ENCODE measurements at regions not wholly inside any gene's neighbourhood (a gene's known extent, or its start where the extent isn't known, plus 50 kb on each side); places are given as distances from the start of the nearest gene placed in this dataset.

GRCh38 chr9:13487071-13487470 lies 207.6 kb upstream of the MPDZ start:
- H3K9me3 ChIP-seq (ENCODE audit: control insufficient read depth in 4 of 4, low read length in 3 of 4), result no peaks in the 10 kb centered on the region

DNA sequence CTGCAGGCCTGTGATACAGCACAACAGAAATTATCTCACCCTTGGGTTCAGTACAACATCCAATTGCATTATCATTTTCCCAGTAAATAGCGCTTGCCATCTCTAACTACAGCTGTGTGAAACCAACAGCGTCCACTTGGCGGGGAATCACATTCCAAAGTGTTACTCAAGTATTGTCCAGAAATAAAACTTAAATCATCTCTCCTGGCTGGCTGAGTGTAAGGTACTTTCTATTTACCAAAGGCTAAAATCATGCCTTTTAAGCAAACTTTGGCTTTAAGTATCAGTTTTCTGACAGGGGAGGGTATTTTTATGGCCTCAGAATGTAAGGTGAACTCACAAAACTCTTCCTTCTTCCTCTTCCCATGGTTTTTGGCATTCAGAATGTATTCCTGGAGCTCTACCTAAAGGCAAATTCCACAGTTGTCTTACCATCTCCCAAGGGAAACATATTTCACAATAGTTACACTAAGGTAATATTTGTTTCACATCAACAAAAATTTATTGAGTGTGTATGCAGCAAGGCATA lies 205.6 kb upstream of the MPDZ start:
- 84% methylated on average over 3 of the region's 3 CpGs for WGBS

More at GRCh38 chr9:13487071-13487470, 207.6 kb upstream of the MPDZ start:
- H3K9ac ChIP-seq (ENCODE audit: low read depth in 1 of 2, low read length in 2 of 2), result no peak overlapping the region
- no peak for TF ChIP-seq SP1 (IDR thresholded peaks at IDR 0.05)
- no peak for TF ChIP-seq EGR1 (IDR thresholded peaks at IDR 0.05; ENCODE audit: low read depth in 2 of 2)
- TF ChIP-seq, protein P1, sequence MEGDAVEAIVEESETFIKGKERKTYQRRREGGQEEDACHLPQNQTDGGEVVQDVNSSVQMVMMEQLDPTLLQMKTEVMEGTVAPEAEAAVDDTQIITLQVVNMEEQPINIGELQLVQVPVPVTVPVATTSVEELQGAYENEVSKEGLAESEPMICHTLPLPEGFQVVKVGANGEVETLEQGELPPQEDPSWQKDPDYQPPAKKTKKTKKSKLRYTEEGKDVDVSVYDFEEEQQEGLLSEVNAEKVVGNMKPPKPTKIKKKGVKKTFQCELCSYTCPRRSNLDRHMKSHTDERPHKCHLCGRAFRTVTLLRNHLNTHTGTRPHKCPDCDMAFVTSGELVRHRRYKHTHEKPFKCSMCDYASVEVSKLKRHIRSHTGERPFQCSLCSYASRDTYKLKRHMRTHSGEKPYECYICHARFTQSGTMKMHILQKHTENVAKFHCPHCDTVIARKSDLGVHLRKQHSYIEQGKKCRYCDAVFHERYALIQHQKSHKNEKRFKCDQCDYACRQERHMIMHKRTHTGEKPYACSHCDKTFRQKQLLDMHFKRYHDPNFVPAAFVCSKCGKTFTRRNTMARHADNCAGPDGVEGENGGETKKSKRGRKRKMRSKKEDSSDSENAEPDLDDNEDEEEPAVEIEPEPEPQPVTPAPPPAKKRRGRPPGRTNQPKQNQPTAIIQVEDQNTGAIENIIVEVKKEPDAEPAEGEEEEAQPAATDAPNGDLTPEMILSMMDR (IDR thresholded peaks at IDR 0.05; ENCODE audit: low read depth, low read length, missing input control), result no peak
- no peak for TF ChIP-seq FOXA2 (IDR thresholded peaks at IDR 0.05)
- TF ChIP-seq, protein P2, sequence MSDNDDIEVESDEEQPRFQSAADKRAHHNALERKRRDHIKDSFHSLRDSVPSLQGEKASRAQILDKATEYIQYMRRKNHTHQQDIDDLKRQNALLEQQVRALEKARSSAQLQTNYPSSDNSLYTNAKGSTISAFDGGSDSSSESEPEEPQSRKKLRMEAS (IDR thresholded peaks at IDR 0.05), result no peak
- no peaks in the 10 kb centered on the region for H3K4me1 ChIP-seq (ENCODE audit: control insufficient read depth in 4 of 4, insufficient read depth in 4 of 4, low read length in 3 of 4)
- no peak overlapping the region for H3K27ac ChIP-seq (ENCODE audit: low read depth in 1 of 2, low read length in 2 of 2)
- H3K36me3 ChIP-seq (ENCODE audit: control insufficient read depth in 4 of 4, insufficient read depth in 3 of 4, low read depth in 1 of 4, low read length in 3 of 4), result no peaks in the 10 kb centered on the region
- no peak for DNase-seq (ENCODE audit: low spot score)
- WGBS, result 76% methylated on average over 5 of the region's 5 CpGs
- H3K27me3 ChIP-seq (ENCODE audit: control insufficient read depth in 4 of 4, insufficient read depth in 4 of 4, low read length in 3 of 4), result no peaks in the 10 kb centered on the region
- no peak overlapping the region for H3K4me3 ChIP-seq (ENCODE audit: low read depth in 1 of 3, low read length in 3 of 3)

DNA sequence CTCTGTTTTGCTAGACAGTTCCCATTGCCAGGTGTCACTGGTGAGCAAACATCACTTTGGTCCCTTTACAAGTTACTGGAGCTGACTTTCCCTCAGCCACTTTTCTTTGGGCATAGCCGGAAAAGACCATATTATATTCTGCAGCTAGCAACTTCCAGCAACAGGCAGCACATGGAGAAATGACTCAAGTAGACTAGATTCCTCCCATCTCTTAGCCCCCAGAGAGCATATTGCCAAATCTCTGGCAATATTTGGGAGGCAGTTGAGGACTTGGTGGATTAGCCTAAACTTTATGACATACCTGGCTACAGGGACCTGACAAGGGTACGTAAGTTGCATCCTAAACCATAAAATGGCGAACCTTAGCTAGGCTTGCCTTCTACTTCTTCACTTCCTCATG lies 204.7 kb upstream of the MPDZ start:
- Histone ChIP-seq H3K9me3 (ENCODE audit: control insufficient read depth in 4 of 4, low read length in 3 of 4) (no peaks in the 10 kb centered on the region), H3K9ac (ENCODE audit: low read depth in 1 of 2, low read length in 2 of 2) (no peak overlapping the region), H3K36me3 (ENCODE audit: control insufficient read depth in 4 of 4, insufficient read depth in 3 of 4, low read depth in 1 of 4, low read length in 3 of 4) (no peaks in the 10 kb centered on the region), H3K4me1 (ENCODE audit: control insufficient read depth in 4 of 4, insufficient read depth in 4 of 4, low read length in 3 of 4) (no peaks in the 10 kb centered on the region), H3K27ac (ENCODE audit: low read depth in 1 of 2, low read length in 2 of 2) (no peak overlapping the region), H3K27me3 (ENCODE audit: control insufficient read depth in 4 of 4, insufficient read depth in 4 of 4, low read length in 3 of 4) (peaks cover 0 to 4% (median 0%) of the 10 kb centered on the region in 4 donors), H3K4me3 (ENCODE audit: low read depth in 1 of 3, low read length in 3 of 3) (no peak overlapping the region)
- 83% methylated on average over 3 of the region's 3 CpGs for WGBS
- no peak for TF ChIP-seq NR2F2 (IDR thresholded peaks at IDR 0.05)
- no peak for TF ChIP-seq FOXA1 (IDR thresholded peaks at IDR 0.05)
- no peak for TF ChIP-seq JUND (IDR thresholded peaks at IDR 0.05)
- TF ChIP-seq RAD21 (IDR thresholded peaks at IDR 0.05), result no peak
- no peak for TF ChIP-seq GABPA (IDR thresholded peaks at IDR 0.05 in 1 of 2, conservative IDR thresholded peaks at IDR 0.05 in 1 of 2)
- TF ChIP-seq FOXA2 (IDR thresholded peaks at IDR 0.05), result no peak
- TF ChIP-seq, protein P3, sequence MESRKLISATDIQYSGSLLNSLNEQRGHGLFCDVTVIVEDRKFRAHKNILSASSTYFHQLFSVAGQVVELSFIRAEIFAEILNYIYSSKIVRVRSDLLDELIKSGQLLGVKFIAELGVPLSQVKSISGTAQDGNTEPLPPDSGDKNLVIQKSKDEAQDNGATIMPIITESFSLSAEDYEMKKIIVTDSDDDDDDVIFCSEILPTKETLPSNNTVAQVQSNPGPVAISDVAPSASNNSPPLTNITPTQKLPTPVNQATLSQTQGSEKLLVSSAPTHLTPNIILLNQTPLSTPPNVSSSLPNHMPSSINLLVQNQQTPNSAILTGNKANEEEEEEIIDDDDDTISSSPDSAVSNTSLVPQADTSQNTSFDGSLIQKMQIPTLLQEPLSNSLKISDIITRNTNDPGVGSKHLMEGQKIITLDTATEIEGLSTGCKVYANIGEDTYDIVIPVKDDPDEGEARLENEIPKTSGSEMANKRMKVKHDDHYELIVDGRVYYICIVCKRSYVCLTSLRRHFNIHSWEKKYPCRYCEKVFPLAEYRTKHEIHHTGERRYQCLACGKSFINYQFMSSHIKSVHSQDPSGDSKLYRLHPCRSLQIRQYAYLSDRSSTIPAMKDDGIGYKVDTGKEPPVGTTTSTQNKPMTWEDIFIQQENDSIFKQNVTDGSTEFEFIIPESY (IDR thresholded peaks at IDR 0.05), result no peak
- TF ChIP-seq HNF4G (IDR thresholded peaks at IDR 0.05), result no peak
- TF ChIP-seq, protein P1 (IDR thresholded peaks at IDR 0.05; ENCODE audit: low read depth, low read length, missing input control), result no peak
- no peak for DNase-seq (ENCODE audit: low spot score)

More for the DNA sequence above, 205.6 kb upstream of the MPDZ start:
- Histone ChIP-seq H3K9ac (ENCODE audit: low read depth in 1 of 2, low read length in 2 of 2) (no peak overlapping the region), H3K27ac (ENCODE audit: low read depth in 1 of 2, low read length in 2 of 2) (no peak overlapping the region), H3K36me3 (ENCODE audit: control insufficient read depth in 4 of 4, insufficient read depth in 3 of 4, low read depth in 1 of 4, low read length in 3 of 4) (no peaks in the 10 kb centered on the region), H3K27me3 (ENCODE audit: control insufficient read depth in 4 of 4, insufficient read depth in 4 of 4, low read length in 3 of 4) (peaks cover 0 to 4% (median 0%) of the 10 kb centered on the region in 4 donors), H3K4me1 (ENCODE audit: control insufficient read depth in 4 of 4, insufficient read depth in 4 of 4, low read length in 3 of 4) (no peaks in the 10 kb centered on the region), H3K9me3 (ENCODE audit: control insufficient read depth in 4 of 4, low read length in 3 of 4) (no peaks in the 10 kb centered on the region), H3K4me3 (ENCODE audit: low read depth in 1 of 3, low read length in 3 of 3) (no peak overlapping the region)
- TF ChIP-seq HNF4A (conservative IDR thresholded peaks at IDR 0.05) (no peak), NR2F2 (IDR thresholded peaks at IDR 0.05) (no peak), JUND (IDR thresholded peaks at IDR 0.05) (no peak), EGR1 (IDR thresholded peaks at IDR 0.05; ENCODE audit: low read depth in 2 of 2) (no peak)
- no peak for DNase-seq (ENCODE audit: low spot score)
